Prostate gland (tissue), 2 donors: ENCODE measurements at regions not wholly inside any gene's neighbourhood (a gene's known extent, or its start where the extent isn't known, plus 50 kb on each side); places are given as distances from the start of the nearest gene placed in this dataset.

Experiments
- DNase-seq: peaks from one replicate; pipeline ENCODE4 v3.0.0-alpha.2; 2019; ENCODE audit warnings: low spot score
- H3K27ac ChIP-seq, 2 donors: fragments of 200-600 bp; sonication (generic); 2 replicates each; pipeline ENCODE4 v1.5.1; 2017 to 2019
- H3K27me3 ChIP-seq: fragments of 200-600 bp; sonication (generic); replicated peaks from 2 replicates; pipeline ENCODE4 v1.5.1; 2019; ENCODE audit not compliant: insufficient read depth
- H3K36me3 ChIP-seq, 2 donors: fragments of 200-600 bp; sonication (generic); 1 replicate in 1 of 2; 2 replicates in 1 of 2; pipeline versions ENCODE4 v1.5.1 to v1.8.1; 2017 to 2019
- H3K4me1 ChIP-seq: fragments of 200-600 bp; sonication (generic); replicated peaks from 2 replicates; pipeline ENCODE4 v1.5.1; 2019
- H3K4me3 ChIP-seq, 2 donors: fragments of 200-600 bp; sonication (generic); 2 replicates each; pipeline ENCODE4 v1.5.1; 2017 to 2019
- H3K9me3 ChIP-seq: fragments of 200-600 bp; sonication (generic); 2 replicates; pipeline ENCODE4 v1.5.1; 2017
- POLR2A ChIP-seq: fragments of 450-650 bp; IDR thresholded peaks from one replicate; pipeline ENCODE4 v1.6.1; 2016; ENCODE audit warnings: antibody characterized with exemption, mild to moderate bottlenecking
- POLR2AphosphoS5 ChIP-seq: sonication (generic); formaldehyde crosslinking; IDR thresholded peaks from one replicate; pipeline ENCODE4 v1.6.1; 2017; ENCODE audit warnings: antibody characterized with exemption
- WGBS: methylation state at CpG from one replicate; pipeline ENCODE4 v1.1.5; 2018; 5-methylcytosine and 5-hydroxymethylcytosine counted together
- intact Hi-C: fragments of 100-400 bp; cut with DNase I; formaldehyde crosslinking; loops from one replicate; pipeline ENCODE4 v1.14.2; 2022
- TF ChIP-seq, protein P1 (sequence below), 4 experiments: fragments of 200-600 bp in 2 of 4; fragments of 450-650 bp in 2 of 4; sonication (generic) in 2 of 4; IDR thresholded peaks; 1 replicate in 3 of 4; 2 replicates in 1 of 4; pipeline ENCODE4 v1.5.1; 2016 to 2019; ENCODE audit warnings: antibody characterized with exemption in 4 of 4, mild to moderate bottlenecking in 2 of 4, moderate library complexity in 2 of 4

DNA sequence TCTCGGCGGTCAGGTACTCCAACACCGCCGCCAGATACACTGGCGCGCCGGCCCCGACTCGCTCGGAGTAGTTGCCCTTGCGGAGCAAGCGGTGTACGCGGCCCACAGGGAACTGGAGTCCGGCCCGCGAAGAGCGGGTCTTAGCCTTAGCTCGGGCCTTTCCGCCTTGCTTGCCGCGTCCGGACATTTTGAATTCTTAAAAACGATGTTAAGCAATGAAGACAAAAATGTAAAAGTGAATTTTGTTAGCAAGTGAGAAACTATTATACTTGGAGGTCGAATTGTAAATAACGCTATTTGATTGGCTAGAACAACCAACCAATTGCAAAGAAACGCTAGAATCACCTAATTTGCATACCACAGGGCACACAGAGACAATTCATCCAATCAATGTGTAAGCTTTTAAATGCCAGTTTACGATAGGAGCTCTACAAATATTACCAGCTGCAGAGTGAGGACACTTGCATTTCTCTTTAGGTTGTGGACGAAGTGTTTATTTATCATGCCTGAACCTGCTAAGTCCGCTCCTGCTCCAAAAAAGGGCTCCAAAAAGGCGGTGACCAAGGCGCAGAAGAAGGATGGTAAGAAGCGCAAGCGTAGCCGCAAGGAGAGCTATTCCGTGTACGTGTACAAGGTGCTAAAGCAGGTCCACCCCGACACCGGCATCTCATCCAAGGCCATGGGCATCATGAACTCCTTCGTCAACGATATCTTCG, 112.0 kb downstream of the HFE start:
- H3K9me3 ChIP-seq, result no peaks in the 10 kb centered on the region
- peak overlapping the region; percentile 56 to 68 for H3K4me3 ChIP-seq
- TF ChIP-seq, protein P1, sequence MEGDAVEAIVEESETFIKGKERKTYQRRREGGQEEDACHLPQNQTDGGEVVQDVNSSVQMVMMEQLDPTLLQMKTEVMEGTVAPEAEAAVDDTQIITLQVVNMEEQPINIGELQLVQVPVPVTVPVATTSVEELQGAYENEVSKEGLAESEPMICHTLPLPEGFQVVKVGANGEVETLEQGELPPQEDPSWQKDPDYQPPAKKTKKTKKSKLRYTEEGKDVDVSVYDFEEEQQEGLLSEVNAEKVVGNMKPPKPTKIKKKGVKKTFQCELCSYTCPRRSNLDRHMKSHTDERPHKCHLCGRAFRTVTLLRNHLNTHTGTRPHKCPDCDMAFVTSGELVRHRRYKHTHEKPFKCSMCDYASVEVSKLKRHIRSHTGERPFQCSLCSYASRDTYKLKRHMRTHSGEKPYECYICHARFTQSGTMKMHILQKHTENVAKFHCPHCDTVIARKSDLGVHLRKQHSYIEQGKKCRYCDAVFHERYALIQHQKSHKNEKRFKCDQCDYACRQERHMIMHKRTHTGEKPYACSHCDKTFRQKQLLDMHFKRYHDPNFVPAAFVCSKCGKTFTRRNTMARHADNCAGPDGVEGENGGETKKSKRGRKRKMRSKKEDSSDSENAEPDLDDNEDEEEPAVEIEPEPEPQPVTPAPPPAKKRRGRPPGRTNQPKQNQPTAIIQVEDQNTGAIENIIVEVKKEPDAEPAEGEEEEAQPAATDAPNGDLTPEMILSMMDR (IDR thresholded peaks at IDR 0.05), result peak in 2 of 4 experiments; percentile 9 to 19
- TF ChIP-seq POLR2AphosphoS5 (peak; percentile 100), POLR2A (peak; percentile 82)
- H3K4me1 ChIP-seq, result no peaks in the 10 kb centered on the region
- no peaks in the 10 kb centered on the region for H3K27me3 ChIP-seq
- peak; percentile 87 for DNase-seq
- intact Hi-C loops, result loop anchor here (2.0 to 5.0 kb wide), 2 partner anchors 74 to 172 kb away; a partner anchor contains a TSS
- H3K27ac ChIP-seq, result peak overlapping the region; percentile 87 to 91
- H3K36me3 ChIP-seq, result no peaks in the 10 kb centered on the region
- 1% methylated on average over 42 of the region's 42 CpGs for WGBS

DNA sequence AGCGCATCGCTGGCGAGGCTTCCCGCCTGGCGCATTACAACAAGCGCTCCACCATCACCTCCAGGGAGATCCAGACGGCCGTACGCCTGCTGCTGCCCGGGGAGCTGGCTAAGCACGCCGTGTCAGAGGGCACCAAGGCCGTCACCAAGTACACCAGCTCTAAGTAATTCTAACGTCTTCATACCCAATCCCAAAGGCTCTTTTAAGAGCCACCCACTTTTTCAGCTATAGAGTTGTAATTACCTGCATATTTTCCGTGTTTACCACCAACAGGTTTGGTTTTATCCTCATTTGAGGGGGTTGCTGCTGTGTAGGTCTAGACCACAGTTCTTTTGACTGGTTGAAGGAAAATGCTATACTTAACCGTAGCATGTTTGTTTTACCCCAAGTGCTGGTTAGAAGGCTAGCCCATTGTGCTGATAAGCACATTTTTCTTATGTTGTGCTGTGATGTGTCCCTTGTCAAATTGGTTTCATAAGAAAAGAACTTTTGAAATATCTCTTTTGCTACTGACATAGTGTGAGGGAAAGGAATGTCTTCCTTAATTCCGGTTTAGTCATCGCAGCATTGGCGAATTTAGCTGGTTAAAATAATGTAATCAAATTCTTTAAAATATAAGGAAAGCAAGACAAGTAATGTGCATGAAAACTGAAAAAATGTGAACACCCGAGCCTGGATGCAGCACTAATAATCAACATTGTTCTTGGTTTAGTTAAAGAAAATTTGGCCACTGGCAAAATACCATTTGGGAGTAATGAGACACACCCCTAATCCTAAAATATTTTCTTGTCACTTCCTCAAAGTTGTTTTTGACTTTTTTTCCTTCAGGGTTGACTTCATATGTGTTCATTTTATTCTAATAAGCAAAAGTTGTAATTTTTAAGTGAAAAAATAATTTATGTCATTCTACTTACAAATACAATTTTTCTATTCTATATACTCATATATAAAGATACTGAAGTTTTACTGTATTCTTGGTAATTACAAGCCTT, 112.8 kb downstream of the HFE start:
- no peaks in the 10 kb centered on the region for H3K36me3 ChIP-seq
- H3K27me3 ChIP-seq, result no peaks in the 10 kb centered on the region
- TF ChIP-seq POLR2A (no peak), POLR2AphosphoS5 (no peak)
- TF ChIP-seq, protein P1 (IDR thresholded peaks at IDR 0.05), result no peak
- peak overlapping the region; percentile 87 to 91 for H3K27ac ChIP-seq
- no peaks in the 10 kb centered on the region for H3K4me1 ChIP-seq
- no peak for DNase-seq
- H3K9me3 ChIP-seq, result no peaks in the 10 kb centered on the region
- 7% methylated on average over 20 of the region's 20 CpGs for WGBS
- H3K4me3 ChIP-seq, result peak overlapping the region; percentile 56 to 68
- intact Hi-C loops, result loop anchor here (2.0 to 5.0 kb wide), 3 partner anchors 43 to 173 kb away; a partner anchor contains a TSS

DNA sequence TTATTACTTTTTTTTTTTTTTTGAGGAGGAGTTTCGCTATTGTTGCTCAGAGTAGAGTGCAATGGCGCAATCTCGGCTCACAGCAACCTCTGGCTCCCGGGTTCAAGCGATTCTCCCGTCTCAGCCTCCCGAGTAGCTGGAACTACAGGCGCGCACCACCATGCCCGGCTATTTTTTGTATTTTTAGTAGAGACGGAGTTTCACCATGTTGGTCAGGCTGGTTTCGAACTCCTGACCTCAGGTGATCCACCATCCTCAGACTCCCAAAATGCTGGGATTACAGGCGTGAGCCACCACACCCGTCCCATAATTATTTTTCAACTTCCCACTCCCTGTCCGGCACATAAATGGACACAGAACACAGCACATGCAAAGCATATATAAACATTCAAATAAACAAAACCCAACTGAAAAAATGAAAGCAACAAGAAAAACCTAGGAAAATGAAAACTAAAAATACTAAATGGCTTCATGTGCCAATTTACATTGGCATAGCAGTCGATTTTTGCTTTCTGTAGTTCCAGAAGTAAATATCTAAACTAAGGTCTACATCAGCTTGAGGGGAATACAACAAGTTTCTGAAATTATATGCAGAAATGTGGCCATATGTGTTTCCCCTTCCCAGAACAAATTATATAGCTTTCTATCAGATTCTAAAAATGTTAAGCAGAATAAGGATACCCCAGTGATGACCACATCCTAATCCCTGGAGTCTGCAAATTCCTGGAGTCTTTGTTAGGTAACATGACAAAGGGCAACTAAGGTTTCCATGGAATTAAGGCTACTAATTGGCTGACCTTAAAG, 113.9 kb downstream of the HFE start:
- no peaks in the 10 kb centered on the region for H3K9me3 ChIP-seq
- TF ChIP-seq POLR2AphosphoS5 (peak; percentile 5), POLR2A (no peak)
- TF ChIP-seq, protein P1 (IDR thresholded peaks at IDR 0.05), result no peak
- intact Hi-C loops, result loop anchor here (5.0 kb wide), 1 partner anchor 44 kb away; a partner anchor contains a TSS
- 97% methylated on average over 16 of the region's 16 CpGs for WGBS
- no peak overlapping the region for H3K27ac ChIP-seq
- no peaks in the 10 kb centered on the region for H3K4me1 ChIP-seq
- no peaks in the 10 kb centered on the region for H3K27me3 ChIP-seq
- no peak overlapping the region for H3K4me3 ChIP-seq
- H3K36me3 ChIP-seq, result no peaks in the 10 kb centered on the region
- DNase-seq, result no peak

DNA sequence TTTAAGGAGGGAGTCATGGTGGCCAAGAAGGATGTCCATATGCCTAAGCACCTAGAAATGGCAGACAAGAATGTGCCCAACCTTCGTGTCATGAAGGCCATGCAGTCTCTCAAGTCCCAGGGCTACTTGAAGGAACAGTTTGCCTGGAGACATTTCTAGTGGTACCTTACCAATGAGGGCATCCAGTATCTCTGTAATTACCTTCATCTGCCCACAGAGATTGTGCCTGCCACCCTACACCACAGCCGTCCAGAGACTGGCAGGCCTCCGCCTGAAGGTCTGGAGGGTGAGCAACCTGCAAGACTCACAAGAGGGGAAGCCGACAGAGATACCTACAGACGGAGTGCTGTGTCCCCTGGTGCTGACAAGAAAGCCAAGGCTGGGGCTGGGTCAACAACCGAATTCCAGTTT, 115.0 kb downstream of the HFE start:
- H3K4me1 ChIP-seq, result no peaks in the 10 kb centered on the region
- DNase-seq, result no peak
- no peaks in the 10 kb centered on the region for H3K27me3 ChIP-seq
- H3K9me3 ChIP-seq, result no peaks in the 10 kb centered on the region
- H3K4me3 ChIP-seq, result no peak overlapping the region
- 80% methylated on average over 6 of the region's 6 CpGs for WGBS
- TF ChIP-seq, protein P1 (IDR thresholded peaks at IDR 0.05), result no peak
- TF ChIP-seq POLR2AphosphoS5, result no peak
- TF ChIP-seq POLR2A, result no peak
- H3K27ac ChIP-seq, result peak overlapping the region in 1 of 2 donors; percentile 89
- no peaks in the 10 kb centered on the region for H3K36me3 ChIP-seq
- intact Hi-C loops, result loop anchor here (5.0 kb wide), 1 partner anchor 45 kb away; a partner anchor contains a TSS
